Right atrium auricular region (tissue), 2 donors: ENCODE measurements at regions not wholly inside any gene's neighbourhood (a gene's known extent, or its start where the extent isn't known, plus 50 kb on each side); places are given as distances from the start of the nearest gene placed in this dataset.

ENCODE experiments used
- DNase-seq: peaks from one replicate; pipeline ENCODE4 v3.0.0-alpha.2; 2019; ENCODE audit warnings: low spot score
- H3K27ac ChIP-seq, 2 donors: fragments of 200-600 bp; sonication (generic); 1 replicate in 1 of 2; 2 replicates in 1 of 2; pipeline ENCODE4 v1.5.1; 2016 to 2019
- H3K27me3 ChIP-seq, 2 donors: fragments of 200-600 bp; sonication (generic); one replicate each; pipeline versions ENCODE4 v1.5.1 to v1.6.0; 2017 to 2019
- H3K36me3 ChIP-seq: fragments of 200-600 bp; sonication (generic); one replicate; pipeline ENCODE4 v1.5.1; 2016
- H3K4me1 ChIP-seq, 2 donors: fragments of 200-600 bp; sonication (generic); one replicate each; pipeline versions ENCODE4 v1.5.1 to v1.6.0; 2017 to 2019
- H3K4me3 ChIP-seq, 2 donors: fragments of 200-600 bp; sonication (generic); 1 replicate in 1 of 2; 2 replicates in 1 of 2; pipeline ENCODE4 v1.5.1; 2017 to 2019; ENCODE audit warnings: mild to moderate bottlenecking in 1 of 2, moderate library complexity in 1 of 2
- H3K9me3 ChIP-seq, 2 donors: fragments of 200-600 bp; sonication (generic); one replicate each; pipeline ENCODE4 v1.5.1; 2019
- TF ChIP-seq, protein P1 (sequence below), 2 donors: fragments of 200-600 bp; sonication (generic); IDR thresholded peaks; one replicate each; pipeline ENCODE4 v1.5.1; 2019; ENCODE audit warnings: antibody characterized with exemption in 2 of 2

DNA sequence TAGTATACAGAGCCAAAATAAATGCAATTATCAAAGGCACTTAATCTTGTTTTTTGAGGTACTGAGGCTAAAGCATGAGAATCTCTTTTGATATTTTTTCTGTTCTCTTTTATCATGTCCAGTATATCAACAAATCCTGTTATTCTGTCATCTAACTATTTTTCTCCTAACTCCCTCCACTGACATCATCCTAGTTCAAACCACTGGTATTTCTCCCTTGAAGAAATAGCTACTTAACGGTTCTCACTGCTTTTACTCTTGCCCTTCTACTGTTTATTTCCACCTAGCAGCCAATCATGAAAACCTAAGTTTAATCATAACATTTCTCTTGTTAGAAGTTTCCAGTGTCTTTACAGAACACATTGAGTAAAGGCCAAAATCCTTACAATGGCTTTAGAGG is 317.6 kb downstream of the GPD2 start:
- DNase-seq = no peak
- H3K36me3 ChIP-seq = no peaks in the 10 kb centered on the region
- no peaks in the 10 kb centered on the region for H3K4me1 ChIP-seq
- TF ChIP-seq, protein P1, sequence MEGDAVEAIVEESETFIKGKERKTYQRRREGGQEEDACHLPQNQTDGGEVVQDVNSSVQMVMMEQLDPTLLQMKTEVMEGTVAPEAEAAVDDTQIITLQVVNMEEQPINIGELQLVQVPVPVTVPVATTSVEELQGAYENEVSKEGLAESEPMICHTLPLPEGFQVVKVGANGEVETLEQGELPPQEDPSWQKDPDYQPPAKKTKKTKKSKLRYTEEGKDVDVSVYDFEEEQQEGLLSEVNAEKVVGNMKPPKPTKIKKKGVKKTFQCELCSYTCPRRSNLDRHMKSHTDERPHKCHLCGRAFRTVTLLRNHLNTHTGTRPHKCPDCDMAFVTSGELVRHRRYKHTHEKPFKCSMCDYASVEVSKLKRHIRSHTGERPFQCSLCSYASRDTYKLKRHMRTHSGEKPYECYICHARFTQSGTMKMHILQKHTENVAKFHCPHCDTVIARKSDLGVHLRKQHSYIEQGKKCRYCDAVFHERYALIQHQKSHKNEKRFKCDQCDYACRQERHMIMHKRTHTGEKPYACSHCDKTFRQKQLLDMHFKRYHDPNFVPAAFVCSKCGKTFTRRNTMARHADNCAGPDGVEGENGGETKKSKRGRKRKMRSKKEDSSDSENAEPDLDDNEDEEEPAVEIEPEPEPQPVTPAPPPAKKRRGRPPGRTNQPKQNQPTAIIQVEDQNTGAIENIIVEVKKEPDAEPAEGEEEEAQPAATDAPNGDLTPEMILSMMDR (IDR thresholded peaks at IDR 0.05) = no peak
- H3K27ac ChIP-seq = no peak overlapping the region
- no peaks in the 10 kb centered on the region for H3K27me3 ChIP-seq
- H3K9me3 ChIP-seq = no peaks in the 10 kb centered on the region
- no peak overlapping the region for H3K4me3 ChIP-seq

DNA sequence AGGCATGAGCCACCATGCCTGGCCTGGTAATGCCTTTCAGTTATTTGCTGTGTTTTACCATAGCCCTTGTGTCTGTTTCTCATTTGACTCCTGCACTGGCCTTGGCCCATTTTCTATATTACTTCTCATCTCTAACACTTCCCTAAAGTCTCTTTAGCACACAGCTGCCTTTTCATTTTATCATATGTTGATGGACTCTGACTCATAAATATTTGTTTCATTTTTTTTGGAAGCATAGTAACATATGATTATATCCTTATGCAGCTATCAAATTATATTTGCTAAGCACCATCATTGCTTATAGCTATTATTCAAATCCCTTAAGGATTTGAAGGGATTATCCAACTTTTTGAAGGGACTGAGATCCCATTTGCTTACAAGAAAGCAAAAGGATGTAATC is 320.3 kb downstream of the GPD2 start:
- no peak overlapping the region for H3K27ac ChIP-seq
- DNase-seq = no peak
- H3K9me3 ChIP-seq = peaks cover 0 to 7% of the 10 kb centered on the region in 2 donors
- TF ChIP-seq, protein P1 (IDR thresholded peaks at IDR 0.05) = no peak
- H3K4me3 ChIP-seq = no peak overlapping the region
- H3K27me3 ChIP-seq = no peaks in the 10 kb centered on the region
- H3K36me3 ChIP-seq = no peaks in the 10 kb centered on the region
- H3K4me1 ChIP-seq = no peaks in the 10 kb centered on the region

DNA sequence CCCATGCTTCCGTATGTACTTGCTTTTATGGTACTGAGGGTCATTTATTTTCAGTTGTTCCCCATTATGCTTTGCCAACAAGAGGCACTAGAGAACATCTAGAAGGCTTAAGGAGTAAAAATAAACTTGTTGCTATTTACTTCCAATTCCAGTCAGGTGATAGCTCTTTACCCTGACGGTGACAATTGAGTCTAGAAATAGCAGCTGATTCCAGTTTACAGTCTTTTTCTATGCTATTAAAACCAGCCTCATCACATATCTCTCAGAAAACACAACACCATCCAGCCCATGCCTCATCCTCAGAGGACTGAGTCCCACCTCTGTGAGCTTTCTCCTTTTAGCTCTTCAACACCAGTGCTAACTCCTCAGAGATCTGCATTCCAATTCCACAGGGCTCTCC is 327.0 kb downstream of the GPD2 start:
- Histone ChIP-seq H3K27me3 (no peaks in the 10 kb centered on the region), H3K4me1 (peaks cover 0 to 3% of the 10 kb centered on the region in 2 donors), H3K9me3 (peaks cover 0 to 7% of the 10 kb centered on the region in 2 donors), H3K4me3 (no peak overlapping the region), H3K36me3 (no peaks in the 10 kb centered on the region), H3K27ac (peak overlapping the region; percentile 50 to 77)
- TF ChIP-seq, protein P1 (IDR thresholded peaks at IDR 0.05) = no peak
- no peak for DNase-seq

DNA sequence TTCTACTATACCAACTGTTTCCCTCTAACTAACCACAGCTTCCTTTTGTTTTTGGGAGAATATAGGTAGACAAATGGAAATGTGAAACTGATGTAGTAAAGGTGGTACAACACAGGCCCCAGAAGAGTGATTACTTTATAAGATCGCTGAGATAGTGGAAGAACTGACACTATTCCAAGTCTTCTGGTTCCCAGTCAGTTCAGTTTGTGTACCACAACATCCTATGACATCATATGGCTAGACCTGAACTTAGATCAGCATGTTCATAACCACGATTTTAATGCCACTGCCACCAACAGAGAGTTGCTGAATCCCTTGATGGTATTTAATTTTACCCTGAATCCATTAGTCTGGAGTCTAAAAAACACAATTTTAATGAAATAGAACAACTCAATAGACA is 328.9 kb downstream of the GPD2 start:
- no peak overlapping the region for H3K27ac ChIP-seq
- peaks cover 0 to 3% of the 10 kb centered on the region in 2 donors for H3K4me1 ChIP-seq
- H3K4me3 ChIP-seq = no peak overlapping the region
- DNase-seq = no peak
- H3K36me3 ChIP-seq = no peaks in the 10 kb centered on the region
- TF ChIP-seq, protein P1 (IDR thresholded peaks at IDR 0.05) = no peak
- no peaks in the 10 kb centered on the region for H3K27me3 ChIP-seq
- H3K9me3 ChIP-seq = peaks cover 0 to 10% of the 10 kb centered on the region in 2 donors

DNA sequence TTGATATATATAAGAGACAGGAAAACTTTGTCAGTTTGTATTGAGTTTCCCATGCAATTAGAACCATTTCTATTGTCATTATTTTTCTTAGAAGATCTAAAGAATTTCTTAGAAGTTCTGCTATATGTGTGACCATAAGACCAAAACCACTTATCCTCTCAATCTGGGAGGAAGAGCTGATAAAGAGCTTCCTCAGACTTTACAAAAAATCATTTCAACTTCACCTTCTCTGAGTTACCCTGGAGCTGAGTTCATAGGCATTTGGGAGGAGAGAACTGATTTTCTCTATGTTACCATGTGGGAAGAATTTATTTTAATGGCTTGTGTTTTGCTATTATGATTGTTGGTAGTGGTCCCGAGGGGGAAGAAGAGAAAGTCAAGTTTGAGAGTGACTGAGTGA is 329.3 kb downstream of the GPD2 start:
- no peak for DNase-seq
- no peaks in the 10 kb centered on the region for H3K36me3 ChIP-seq
- TF ChIP-seq, protein P1 (IDR thresholded peaks at IDR 0.05) = no peak
- H3K27ac ChIP-seq = no peak overlapping the region
- H3K27me3 ChIP-seq = no peaks in the 10 kb centered on the region
- H3K4me1 ChIP-seq = peaks cover 0 to 3% of the 10 kb centered on the region in 2 donors
- H3K9me3 ChIP-seq = peaks cover 0 to 14% of the 10 kb centered on the region in 2 donors
- no peak overlapping the region for H3K4me3 ChIP-seq

DNA sequence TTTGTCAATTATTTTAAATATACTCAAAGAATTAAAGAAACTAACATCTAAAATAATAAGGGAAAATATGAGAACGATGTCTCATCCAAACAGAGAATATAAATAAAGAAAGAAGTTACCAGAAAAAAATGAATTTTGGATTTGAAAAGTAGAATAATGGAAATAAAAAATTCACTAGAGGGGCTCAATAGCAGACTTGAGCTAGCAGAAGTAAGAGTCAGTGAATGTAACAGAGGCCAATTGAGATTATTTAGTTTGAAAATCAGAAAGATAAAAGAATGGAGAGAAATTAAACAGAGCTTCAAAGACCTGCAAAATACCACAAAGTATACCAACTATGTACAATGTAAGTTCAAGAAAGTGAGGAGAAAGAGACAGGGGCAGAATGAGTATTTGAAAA is 333.6 kb downstream of the GPD2 start:
- Histone ChIP-seq H3K27me3 (no peaks in the 10 kb centered on the region), H3K27ac (no peak overlapping the region), H3K4me1 (no peaks in the 10 kb centered on the region), H3K4me3 (no peak overlapping the region), H3K9me3 (peaks cover 0 to 18% of the 10 kb centered on the region in 2 donors), H3K36me3 (no peaks in the 10 kb centered on the region)
- DNase-seq = no peak
- TF ChIP-seq, protein P1 (IDR thresholded peaks at IDR 0.05) = no peak
